ENCODE measurements at regions not wholly inside any gene's neighbourhood (a gene's known extent, or its start where the extent isn't known, plus 50 kb on each side); places are given as distances from the start of the nearest gene placed in this dataset.

DNA sequence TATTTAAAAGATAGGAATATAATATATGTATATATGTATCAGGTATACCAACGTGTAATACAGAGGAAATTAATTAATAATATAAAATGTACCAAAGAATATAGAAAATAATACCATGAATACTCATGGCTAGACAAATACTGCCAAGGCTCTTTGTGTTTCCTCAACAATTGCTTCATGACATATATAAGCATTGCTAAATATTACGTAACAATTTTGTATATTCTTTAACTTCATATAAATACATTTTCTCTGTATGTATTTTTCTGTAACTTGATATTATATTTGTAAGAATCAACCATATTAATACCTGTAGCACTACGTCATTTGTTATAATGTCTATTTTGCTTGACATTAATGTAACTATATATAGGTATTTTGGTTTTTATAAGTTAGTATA lies 104.0 kb downstream of the CEP44 start:
- Histone ChIP-seq H3K4me1 (ENCODE audit: insufficient read depth, low read length) (no peaks in the 10 kb centered on the region; the same call in 1 of the 2 replicates), H3K56ac (ENCODE audit: insufficient read length, low read depth, low read length) (no peak overlapping the region), H3K9me3 (ENCODE audit: control insufficient read depth, low read depth, low read length) (no peaks in the 10 kb centered on the region), H3K23ac (ENCODE audit: insufficient read length, low read depth, low read length) (no peak overlapping the region), H2AK5ac (ENCODE audit: insufficient read length, low read length) (no peak overlapping the region), H2BK12ac (ENCODE audit: insufficient read length, low read depth, low read length) (no peak overlapping the region), H3K4ac (ENCODE audit: low read depth, low read length) (no peak overlapping the region), H3K14ac (ENCODE audit: insufficient read depth, low read length) (no peak overlapping the region), H3K23me2 (ENCODE audit: insufficient read length, low read depth, low read length, poor library complexity, severe bottlenecking) (no peaks in the 10 kb centered on the region), H4K5ac (ENCODE audit: insufficient read length, low read depth, low read length) (no peak overlapping the region), H3K18ac (ENCODE audit: insufficient read length, low read depth, low read length) (no peak overlapping the region), H2AFZ (ENCODE audit: low read length) (no peak overlapping the region), H2BK15ac (ENCODE audit: low read depth, low read length) (no peak overlapping the region), H4K20me1 (ENCODE audit: control insufficient read depth, insufficient read depth, insufficient read length) (no peaks in the 10 kb centered on the region), H2BK5ac (ENCODE audit: insufficient read length, low read length) (no peak overlapping the region), H3K9ac (ENCODE audit: extremely low read depth, insufficient read length, low read length) (no peak overlapping the region), H3K27ac (ENCODE audit: insufficient read length, low read depth, low read length) (no peak overlapping the region), H3K4me2 (ENCODE audit: insufficient read depth, insufficient read length, low read length) (no peak overlapping the region), H3K79me1 (ENCODE audit: insufficient read depth, low read depth, low read length, poor library complexity, severe bottlenecking) (no peaks in the 10 kb centered on the region), H2BK20ac (ENCODE audit: low read depth, low read length, poor library complexity, severe bottlenecking) (no peak overlapping the region), H3K27me3 (ENCODE audit: insufficient read depth, low read length) (no peaks in the 10 kb centered on the region), H4K91ac (ENCODE audit: insufficient read length, low read depth, low read length) (no peak overlapping the region), H3K79me2 (ENCODE audit: insufficient read depth, low read length) (no peaks in the 10 kb centered on the region), H3T11ph (ENCODE audit: low read length) (no peak overlapping the region), H2BK120ac (ENCODE audit: low read depth, low read length, poor library complexity, severe bottlenecking) (no peak overlapping the region), H4K8ac (replicated peaks; ENCODE audit: insufficient read length, low read depth, low read length) (no peak overlapping the region)
- DNase-seq, result no peak
- Mint-ChIP-seq H3K27me3 (ENCODE audit: low read depth) (no peaks in the 10 kb centered on the region), H3K36me3 (ENCODE audit: insufficient read depth in 1 of 3, low read depth in 3 of 3) (peaks cover 0 to 3% (median 0%) of the 10 kb centered on the region in 3 experiments; a peak in 1 of 7 replicates), H3K9me3 (no peaks in the 10 kb centered on the region), H3K27ac (no peak overlapping the region), H3K4me1 (peaks cover 19 to 36% of the 10 kb centered on the region in 2 experiments), H3K4me3 (no peak overlapping the region)
- WGBS (ENCODE audit: extremely low coverage, insufficient read length, low lambda C conversion rate), result no CpG with 5 or more reads among the region's 3 CpGs
- TF ChIP-seq, protein P1, sequence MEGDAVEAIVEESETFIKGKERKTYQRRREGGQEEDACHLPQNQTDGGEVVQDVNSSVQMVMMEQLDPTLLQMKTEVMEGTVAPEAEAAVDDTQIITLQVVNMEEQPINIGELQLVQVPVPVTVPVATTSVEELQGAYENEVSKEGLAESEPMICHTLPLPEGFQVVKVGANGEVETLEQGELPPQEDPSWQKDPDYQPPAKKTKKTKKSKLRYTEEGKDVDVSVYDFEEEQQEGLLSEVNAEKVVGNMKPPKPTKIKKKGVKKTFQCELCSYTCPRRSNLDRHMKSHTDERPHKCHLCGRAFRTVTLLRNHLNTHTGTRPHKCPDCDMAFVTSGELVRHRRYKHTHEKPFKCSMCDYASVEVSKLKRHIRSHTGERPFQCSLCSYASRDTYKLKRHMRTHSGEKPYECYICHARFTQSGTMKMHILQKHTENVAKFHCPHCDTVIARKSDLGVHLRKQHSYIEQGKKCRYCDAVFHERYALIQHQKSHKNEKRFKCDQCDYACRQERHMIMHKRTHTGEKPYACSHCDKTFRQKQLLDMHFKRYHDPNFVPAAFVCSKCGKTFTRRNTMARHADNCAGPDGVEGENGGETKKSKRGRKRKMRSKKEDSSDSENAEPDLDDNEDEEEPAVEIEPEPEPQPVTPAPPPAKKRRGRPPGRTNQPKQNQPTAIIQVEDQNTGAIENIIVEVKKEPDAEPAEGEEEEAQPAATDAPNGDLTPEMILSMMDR (conservative IDR thresholded peaks at IDR 0.05), result no peak

Measured in H9 (cell line).